Astrocyte (in vitro differentiated cells and primary cell): ENCODE measurements at regions not wholly inside any gene's neighbourhood (a gene's known extent, or its start where the extent isn't known, plus 50 kb on each side); places are given as distances from the start of the nearest gene placed in this dataset.

Source experiments
- DNase-seq: peaks from one replicate; pipeline ENCODE4 v3.0.0-alpha.2; 2010; ENCODE audit warnings: low read depth
- FAIRE-seq: peaks from 2 replicates; lab custom pipeline; 2011; peaks lifted over from hg19 to GRCh38; lab: Jason Lieb, UNC
- H2AFZ ChIP-seq: 2 replicates; pipeline ENCODE4 v1.6.0; 2012; ENCODE audit warnings: low read depth, low read length, inconsistent platforms
- H3K27ac ChIP-seq: 2 replicates; pipeline ENCODE4 v1.5.1; 2011; ENCODE audit warnings: low read depth, low read length, inconsistent platforms
- H3K27me3 ChIP-seq: 2 replicates; pipeline ENCODE4 v1.6.0; 2011; ENCODE audit warnings: low read length, inconsistent platforms; ENCODE audit not compliant: insufficient read depth
- H3K36me3 ChIP-seq: 2 replicates; pipeline ENCODE4 v1.5.1; 2011; ENCODE audit warnings: low read length, inconsistent platforms; ENCODE audit not compliant: insufficient read depth
- H3K4me1 ChIP-seq: 2 replicates; pipeline ENCODE4 v1.5.1; 2011; ENCODE audit warnings: low read length, inconsistent platforms; ENCODE audit not compliant: insufficient read depth
- H3K4me2 ChIP-seq: 2 replicates; pipeline ENCODE4 v1.6.0; 2012; ENCODE audit warnings: low read length, inconsistent platforms
- H3K4me3 ChIP-seq: 2 replicates; pipeline ENCODE4 v1.5.1; 2011; ENCODE audit warnings: low read depth, mild to moderate bottlenecking, low read length, inconsistent platforms; ENCODE audit not compliant: insufficient read depth
- H3K79me2 ChIP-seq: 2 replicates; pipeline ENCODE4 v1.6.0; 2012; ENCODE audit warnings: mild to moderate bottlenecking, low read length, inconsistent platforms; ENCODE audit not compliant: insufficient read depth
- H3K9ac ChIP-seq: 2 replicates; pipeline ENCODE4 v1.6.0; 2012; ENCODE audit warnings: mild to moderate bottlenecking, low read length, inconsistent platforms
- H3K9me3 ChIP-seq: 2 replicates; pipeline ENCODE4 v1.5.1; 2012; ENCODE audit warnings: low read depth, mild to moderate bottlenecking, low read length, inconsistent platforms; ENCODE audit not compliant: insufficient read depth
- H4K20me1 ChIP-seq: 2 replicates; pipeline ENCODE4 v1.6.0; 2012; ENCODE audit warnings: low read length, inconsistent platforms; ENCODE audit not compliant: insufficient read depth
- H3K27ac Mint-ChIP-seq: one replicate; pipeline ENCODE4 v1.8.0; 2021; ENCODE audit warnings: mild to moderate bottlenecking, mixed read lengths; ENCODE audit not compliant: unreplicated experiment
- H3K27me3 Mint-ChIP-seq: one replicate; pipeline ENCODE4 v1.8.0; 2021; ENCODE audit warnings: low read depth, mixed read lengths; ENCODE audit not compliant: unreplicated experiment
- H3K36me3 Mint-ChIP-seq: one replicate; pipeline ENCODE4 v1.8.0; 2021; ENCODE audit warnings: low read depth, mixed read lengths; ENCODE audit not compliant: unreplicated experiment
- H3K4me1 Mint-ChIP-seq: one replicate; pipeline ENCODE4 v1.8.0; 2021; ENCODE audit warnings: low read depth, mixed read lengths; ENCODE audit not compliant: unreplicated experiment
- H3K4me3 Mint-ChIP-seq: one replicate; pipeline ENCODE4 v1.8.0; 2021; ENCODE audit warnings: mild to moderate bottlenecking, moderate library complexity, mixed read lengths; ENCODE audit not compliant: unreplicated experiment
- H3K9me3 Mint-ChIP-seq: one replicate; pipeline ENCODE4 v1.8.0; 2021; ENCODE audit warnings: mild to moderate bottlenecking, mixed read lengths; ENCODE audit not compliant: unreplicated experiment
- CTCF ChIP-seq: IDR thresholded peaks from 2 replicates; pipeline ENCODE4 v1.5.1; 2011; ENCODE audit warnings: low read depth, mild to moderate bottlenecking, inconsistent platforms, low read length, moderate library complexity; ENCODE audit not compliant: insufficient read depth
- EZH2 ChIP-seq: IDR thresholded peaks from 2 replicates; pipeline ENCODE4 v1.6.1; 2012; ENCODE audit warnings: mild to moderate bottlenecking, low read length, inconsistent platforms; ENCODE audit not compliant: insufficient read depth

- Mint-ChIP-seq H3K4me3 (no peak overlapping the region), H3K4me1 (peaks cover 9% of the 10 kb centered on the region), H3K36me3 (no peaks in the 10 kb centered on the region), H3K27ac (no peak overlapping the region), H3K9me3 (peaks cover 6% of the 10 kb centered on the region), H3K27me3 (peaks cover 6% of the 10 kb centered on the region)
- Histone ChIP-seq H3K36me3 (no peaks in the 10 kb centered on the region), H3K4me1 (no peaks in the 10 kb centered on the region), H3K27me3 (peaks cover 16% of the 10 kb centered on the region), H3K4me3 (no peak overlapping the region), H3K9ac (no peak overlapping the region), H3K27ac (no peak overlapping the region), H2AFZ (no peak overlapping the region), H3K4me2 (no peak overlapping the region), H3K9me3 (no peaks in the 10 kb centered on the region), H4K20me1 (no peaks in the 10 kb centered on the region), H3K79me2 (no peaks in the 10 kb centered on the region)
- no peak for TF ChIP-seq EZH2
- no peak for TF ChIP-seq CTCF
- DNase-seq (peak; percentile 12), FAIRE-seq (no peak)
Measured at GRCh38 chr9:96150324-96151227, 151.4 kb downstream of the HSD17B3 start.

- Histone ChIP-seq H2AFZ (no peak overlapping the region), H3K9me3 (no peaks in the 10 kb centered on the region), H4K20me1 (no peaks in the 10 kb centered on the region), H3K4me1 (no peaks in the 10 kb centered on the region), H3K27me3 (peaks cover 16% of the 10 kb centered on the region), H3K4me3 (no peak overlapping the region), H3K27ac (no peak overlapping the region), H3K79me2 (no peaks in the 10 kb centered on the region), H3K4me2 (no peak overlapping the region), H3K9ac (no peak overlapping the region), H3K36me3 (no peaks in the 10 kb centered on the region)
- Mint-ChIP-seq H3K27me3 (peaks cover 7% of the 10 kb centered on the region), H3K4me1 (peaks cover 9% of the 10 kb centered on the region), H3K36me3 (no peaks in the 10 kb centered on the region), H3K9me3 (peaks cover 6% of the 10 kb centered on the region), H3K4me3 (no peak overlapping the region), H3K27ac (no peak overlapping the region)
- FAIRE-seq (no peak), DNase-seq (no peak)
- TF ChIP-seq CTCF, result no peak
- TF ChIP-seq EZH2, result no peak
Measured at GRCh38 chr9:96149533-96150280, 152.3 kb downstream of the HSD17B3 start.
